MCF 10A (cell line): ENCODE measurements at regions not wholly inside any gene's neighbourhood (a gene's known extent, or its start where the extent isn't known, plus 50 kb on each side); places are given as distances from the start of the nearest gene placed in this dataset.

Experiments used
- BruUV-seq: library from RNA; stranded (reverse); fragments of 400-500 nt; replicated peaks from 2 replicates; lab custom pipeline; 2021; lab: Mats Ljungman, UMichigan
- CTCF ChIA-PET: fragments of 300-600 bp; sonication (Branson Sonifier 250); formaldehyde crosslinking; extraction: SDS; loops from one replicate; lab custom pipeline; 2021; ENCODE audit warnings: antibody characterized with exemption, inconsistent platforms; lab: Yijun Ruan, JAX
- POLR2A ChIA-PET: fragments of 300-600, 350-650 bp; sonication (Branson Sonifier 250); formaldehyde crosslinking; extraction: SDS; loops from one replicate; lab custom pipeline; 2020; ENCODE audit warnings: antibody characterized with exemption, inconsistent platforms; lab: Yijun Ruan, JAX
- DNase-seq: peaks from one replicate; pipeline ENCODE4 v3.0.0-alpha.2; 2018; ENCODE audit not compliant: unreplicated experiment
- H3K27ac Mint-ChIP-seq: one replicate; pipeline ENCODE4 v1.8.0; 2022; ENCODE audit warnings: mild to moderate bottlenecking, low read depth, mixed read lengths; ENCODE audit not compliant: unreplicated experiment
- H3K27me3 Mint-ChIP-seq: one replicate; pipeline ENCODE4 v1.8.0; 2022; ENCODE audit warnings: mixed read lengths; ENCODE audit not compliant: insufficient read depth, unreplicated experiment
- H3K36me3 Mint-ChIP-seq: one replicate; pipeline ENCODE4 v1.8.0; 2022; ENCODE audit warnings: mild to moderate bottlenecking, moderate library complexity, mixed read lengths; ENCODE audit not compliant: insufficient read depth, unreplicated experiment
- H3K4me1 Mint-ChIP-seq: one replicate; pipeline ENCODE4 v1.8.0; 2022; ENCODE audit warnings: mixed read lengths; ENCODE audit not compliant: insufficient read depth, unreplicated experiment
- H3K4me3 Mint-ChIP-seq: one replicate; pipeline ENCODE4 v1.8.0; 2022; ENCODE audit warnings: mild to moderate bottlenecking, moderate library complexity, mixed read lengths; ENCODE audit not compliant: unreplicated experiment
- H3K9me3 Mint-ChIP-seq: one replicate; pipeline ENCODE4 v1.8.0; 2022; ENCODE audit warnings: mixed read lengths; ENCODE audit not compliant: unreplicated experiment
- CTCF ChIP-seq: fragments of 200-600 bp; IDR thresholded peaks from one replicate; pipeline ENCODE4 v1.8.0; 2022; ENCODE audit warnings: antibody characterized with exemption, mild to moderate bottlenecking; ENCODE audit not compliant: unreplicated experiment
- intact Hi-C: fragments of 100-400 bp; cut with micrococcal nuclease; formaldehyde crosslinking; loops from 2 replicates; pipeline ENCODE4 v1.14.1; 2022

- Mint-ChIP-seq H3K27ac (no peak overlapping the region), H3K4me3 (no peak overlapping the region), H3K36me3 (no peaks in the 10 kb centered on the region), H3K27me3 (peaks cover 25% of the 10 kb centered on the region), H3K4me1 (no peaks in the 10 kb centered on the region), H3K9me3 (no peaks in the 10 kb centered on the region)
- TF ChIP-seq CTCF, result no peak
- intact Hi-C loops, result no loop called here
- BruUV-seq, result no TSS peak
- POLR2A ChIA-PET, result no interaction called here
- no peak for DNase-seq
- CTCF ChIA-PET, result interaction anchor here (1.6 kb wide), 1 partner anchor 686 kb away, joined by 3 read pairs; no protein-coding TSS in a partner anchor
Observed at GRCh38 chr9:74369844-74370243, 127.3 kb upstream of the RORB start.

GRCh38 chr9:74373348-74373747, 123.8 kb upstream of the RORB start:
- TF ChIP-seq CTCF, result no peak
- Mint-ChIP-seq H3K4me3 (no peak overlapping the region), H3K27me3 (peaks cover 43% of the 10 kb centered on the region), H3K36me3 (no peaks in the 10 kb centered on the region), H3K9me3 (no peaks in the 10 kb centered on the region), H3K27ac (no peak overlapping the region), H3K4me1 (no peaks in the 10 kb centered on the region)
- POLR2A ChIA-PET, result no interaction called here
- BruUV-seq, result no TSS peak
- no peak for DNase-seq
- CTCF ChIA-PET, result no interaction called here
- intact Hi-C loops, result no loop called here

- ChIA-PET CTCF (interaction anchor here (0.7 to 5.7 kb wide), 17 partner anchors 9 to 1178 kb away, joined by 3 to 80 read pairs (median 3); no protein-coding TSS in a partner anchor), POLR2A (interaction anchor here (1.0 kb wide), 1 partner anchor 696 kb away, joined by 3 read pairs; no protein-coding TSS in a partner anchor)
- no peaks in the 10 kb centered on the region for H3K4me1 Mint-ChIP-seq
- no peak overlapping the region for H3K27ac Mint-ChIP-seq
- TF ChIP-seq CTCF, result peak; percentile 43
- intact Hi-C loops, result loop anchor here (1.0 to 2.0 kb wide), 2 partner anchors 695 to 1179 kb away; no protein-coding TSS in a partner anchor
- no TSS peak for BruUV-seq
- H3K36me3 Mint-ChIP-seq, result no peaks in the 10 kb centered on the region
- DNase-seq, result peak; percentile 69
- no peaks in the 10 kb centered on the region for H3K9me3 Mint-ChIP-seq
- peaks cover 26% of the 10 kb centered on the region for H3K27me3 Mint-ChIP-seq
- no peak overlapping the region for H3K4me3 Mint-ChIP-seq
Observed at GRCh38 chr9:74379718-74380117, 117.4 kb upstream of the RORB start.

GRCh38 chr9:74391816-74392215, 105.3 kb upstream of the RORB start:
- TF ChIP-seq CTCF, result no peak
- ChIA-PET CTCF (interaction anchor here (0.6 kb wide), 1 partner anchor 1204 kb away, joined by 3 read pairs; no protein-coding TSS in a partner anchor), POLR2A (no interaction called here)
- Mint-ChIP-seq H3K27ac (no peak overlapping the region), H3K4me3 (no peak overlapping the region), H3K4me1 (no peaks in the 10 kb centered on the region), H3K27me3 (peaks cover 30% of the 10 kb centered on the region), H3K9me3 (peaks cover 7% of the 10 kb centered on the region), H3K36me3 (no peaks in the 10 kb centered on the region)
- BruUV-seq, result no TSS peak
- no peak for DNase-seq
- intact Hi-C loops, result no loop called here
